Cardiac fibroblast (primary cell): ENCODE measurements at regions not wholly inside any gene's neighbourhood (a gene's known extent, or its start where the extent isn't known, plus 50 kb on each side); places are given as distances from the start of the nearest gene placed in this dataset.

Experiments used
- DNase-seq, 2 donors: peaks; one replicate each; pipeline versions ENCODE4 v3.0.0 to v3.0.0-alpha.2; 2010; ENCODE audit warnings: low read depth in 2 of 2
- H3K4me3 ChIP-seq, 2 donors: replicated peaks in 1 of 2; 1 replicate in 1 of 2; 2 replicates in 1 of 2; pipeline ENCODE4 v1.5.1; 2011; ENCODE audit warnings: low read depth in 2 of 2, low read length in 2 of 2, mild to moderate bottlenecking in 2 of 2, moderate library complexity in 1 of 2
- TF ChIP-seq, protein P1 (sequence below): IDR thresholded peaks from one replicate; pipeline ENCODE4 v1.5.1; 2011; ENCODE audit warnings: low read depth, mild to moderate bottlenecking, low read length, inconsistent platforms

GRCh38 chr14:71411738-71412137 lies 504.5 kb downstream of the PCNX1 start:
- DNase-seq, result no peak
- TF ChIP-seq, protein P1, sequence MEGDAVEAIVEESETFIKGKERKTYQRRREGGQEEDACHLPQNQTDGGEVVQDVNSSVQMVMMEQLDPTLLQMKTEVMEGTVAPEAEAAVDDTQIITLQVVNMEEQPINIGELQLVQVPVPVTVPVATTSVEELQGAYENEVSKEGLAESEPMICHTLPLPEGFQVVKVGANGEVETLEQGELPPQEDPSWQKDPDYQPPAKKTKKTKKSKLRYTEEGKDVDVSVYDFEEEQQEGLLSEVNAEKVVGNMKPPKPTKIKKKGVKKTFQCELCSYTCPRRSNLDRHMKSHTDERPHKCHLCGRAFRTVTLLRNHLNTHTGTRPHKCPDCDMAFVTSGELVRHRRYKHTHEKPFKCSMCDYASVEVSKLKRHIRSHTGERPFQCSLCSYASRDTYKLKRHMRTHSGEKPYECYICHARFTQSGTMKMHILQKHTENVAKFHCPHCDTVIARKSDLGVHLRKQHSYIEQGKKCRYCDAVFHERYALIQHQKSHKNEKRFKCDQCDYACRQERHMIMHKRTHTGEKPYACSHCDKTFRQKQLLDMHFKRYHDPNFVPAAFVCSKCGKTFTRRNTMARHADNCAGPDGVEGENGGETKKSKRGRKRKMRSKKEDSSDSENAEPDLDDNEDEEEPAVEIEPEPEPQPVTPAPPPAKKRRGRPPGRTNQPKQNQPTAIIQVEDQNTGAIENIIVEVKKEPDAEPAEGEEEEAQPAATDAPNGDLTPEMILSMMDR, result no peak

GRCh38 chr14:71414631-71415403 lies 507.6 kb downstream of the PCNX1 start:
- peak in 1 of 2 donors; percentile 70 for DNase-seq
- TF ChIP-seq, protein P1, result no peak
- H3K4me3 ChIP-seq, result no peak overlapping the region

More at GRCh38 chr14:71411738-71412137, 504.5 kb downstream of the PCNX1 start:
- no peak overlapping the region for H3K4me3 ChIP-seq

DNA sequence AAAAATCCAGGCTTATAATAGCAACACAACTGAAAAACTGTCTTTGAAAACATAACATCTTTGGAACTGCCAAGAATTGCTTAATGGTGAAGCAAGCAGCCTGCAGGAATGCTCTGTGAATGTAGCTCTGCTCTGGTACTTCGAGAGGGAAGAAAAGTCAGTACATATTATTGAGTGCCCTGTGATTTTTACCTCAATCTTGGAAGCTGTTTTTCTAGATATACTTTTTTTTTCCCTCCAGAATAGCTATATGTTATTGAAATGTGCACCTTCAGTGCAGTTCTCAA lies 508.1 kb downstream of the PCNX1 start:
- no peak overlapping the region for H3K4me3 ChIP-seq
- TF ChIP-seq, protein P1, result no peak
- DNase-seq, result peak; percentile 77 to 79

DNA sequence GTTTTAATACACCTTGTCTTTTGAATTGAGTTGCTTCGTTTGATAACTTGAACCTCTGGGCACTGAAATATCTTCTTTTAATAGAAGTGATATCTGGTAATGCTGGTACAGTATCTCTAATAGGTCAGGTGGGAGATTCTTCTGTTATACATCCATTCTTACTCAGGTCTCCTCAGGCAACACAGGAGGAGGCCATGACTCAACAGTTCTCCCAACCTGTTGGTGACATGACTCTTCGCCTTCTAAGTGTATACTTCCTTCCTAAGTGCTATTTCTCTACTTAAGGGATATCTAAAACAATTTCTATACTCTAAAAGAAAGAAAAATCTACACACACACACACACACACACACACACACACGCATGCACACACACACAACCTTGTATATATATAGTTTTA lies 509.1 kb downstream of the PCNX1 start:
- DNase-seq, result peak in 1 of 2 donors; percentile 43
- TF ChIP-seq, protein P1, result no peak
- no peak overlapping the region for H3K4me3 ChIP-seq

DNA sequence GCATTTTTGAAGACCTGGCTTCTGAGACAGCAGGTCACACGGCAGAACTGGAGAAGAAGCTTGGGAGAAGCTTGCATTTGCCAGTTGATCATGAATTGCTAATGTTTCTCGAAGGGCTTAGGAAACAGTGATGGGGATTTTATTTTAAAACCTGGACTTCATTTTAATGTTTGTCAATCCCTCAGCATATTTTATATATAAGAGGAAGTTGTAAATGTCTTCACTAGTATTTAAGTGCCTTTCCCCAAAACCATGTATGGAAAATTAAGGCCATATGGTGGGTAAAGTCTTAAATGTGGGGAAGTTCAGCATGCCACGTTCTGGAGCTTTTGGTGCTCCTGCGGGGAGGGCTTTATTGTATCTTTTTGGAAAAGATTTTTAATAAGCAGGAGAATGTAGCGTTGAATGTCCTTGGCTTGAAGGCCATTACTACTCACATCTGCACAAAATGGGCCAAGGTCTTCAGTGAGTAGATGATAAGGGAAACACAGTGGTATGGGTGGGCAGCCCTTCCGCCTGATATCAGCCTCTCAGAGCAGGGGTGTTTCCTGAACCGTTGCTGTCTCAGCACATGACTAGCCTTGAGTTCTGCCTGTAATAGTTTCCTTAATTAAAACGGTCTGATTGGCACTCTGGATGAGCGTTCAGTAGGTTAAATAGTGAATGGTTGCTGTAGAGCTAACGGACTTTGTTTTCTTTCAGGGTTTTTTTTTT lies 511.4 kb downstream of the PCNX1 start:
- TF ChIP-seq, protein P1, result no peak
- no peak overlapping the region for H3K4me3 ChIP-seq
- no peak for DNase-seq

DNA sequence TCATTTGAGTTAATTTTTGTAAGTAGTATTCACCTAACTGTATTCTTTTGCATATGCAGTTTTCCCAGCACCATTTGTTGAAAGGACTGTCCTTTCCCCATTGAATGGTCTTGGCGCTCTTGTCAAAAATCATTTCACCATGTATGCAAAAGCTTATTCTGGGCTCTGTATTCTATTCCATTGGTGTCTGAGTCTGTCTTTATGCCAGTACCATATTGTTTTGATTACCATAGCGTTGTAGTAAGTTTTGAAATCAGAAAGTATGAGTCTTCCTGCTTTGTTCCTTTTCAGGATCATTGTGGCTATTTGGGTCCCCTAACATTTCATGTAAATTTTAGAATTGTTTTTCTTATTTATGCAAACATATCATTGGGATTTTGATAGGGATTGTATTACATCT lies 508.7 kb upstream of the RGS6 start:
- DNase-seq, result no peak
- TF ChIP-seq, protein P1, result no peak
- no peak overlapping the region for H3K4me3 ChIP-seq
